ENCODE measurements at regions not wholly inside any gene's neighbourhood (a gene's known extent, or its start where the extent isn't known, plus 50 kb on each side); places are given as distances from the start of the nearest gene placed in this dataset.

- Histone ChIP-seq H3K4me1 (ENCODE audit: control insufficient read depth, insufficient read depth, low read length, poor library complexity, severe bottlenecking) (peaks cover 2% of the 10 kb centered on the region), H3K36me3 (ENCODE audit: control insufficient read depth, insufficient read depth, low read length) (no peaks in the 10 kb centered on the region), H3K4me3 (ENCODE audit: extremely low read depth, insufficient read depth, low read length, poor library complexity, severe bottlenecking) (no peak overlapping the region), H3K9me3 (ENCODE audit: control insufficient read depth, low read length) (peaks cover 4% of the 10 kb centered on the region), H3K27ac (ENCODE audit: low read depth, low read length, severe bottlenecking) (peak overlapping the region; percentile 13)
- WGBS, 2 experiments (ENCODE audit: insufficient coverage in 2 of 2), result 97 to 100% methylated on average over 1 to 4 of the region's 4 CpGs
Measured at GRCh38 chr20:48064929-48065328, 279.6 kb upstream of the SULF2 start.

GRCh38 chr20:48060841-48061720, 275.8 kb upstream of the SULF2 start:
- peaks cover 2% of the 10 kb centered on the region for H3K4me1 ChIP-seq (ENCODE audit: control insufficient read depth, insufficient read depth, low read length, poor library complexity, severe bottlenecking)
- H3K4me3 ChIP-seq (ENCODE audit: extremely low read depth, insufficient read depth, low read length, poor library complexity, severe bottlenecking), result no peak overlapping the region
- H3K9me3 ChIP-seq (ENCODE audit: control insufficient read depth, low read length), result peaks cover 18% of the 10 kb centered on the region
- 93 to 98% methylated on average over 14 of the region's 16 CpGs for WGBS, 2 experiments (ENCODE audit: insufficient coverage in 2 of 2)
- H3K36me3 ChIP-seq (ENCODE audit: control insufficient read depth, insufficient read depth, low read length), result no peaks in the 10 kb centered on the region
- H3K27ac ChIP-seq (ENCODE audit: low read depth, low read length, severe bottlenecking), result no peak overlapping the region

- H3K4me1 ChIP-seq (ENCODE audit: control insufficient read depth, insufficient read depth, low read length, poor library complexity, severe bottlenecking), result no peaks in the 10 kb centered on the region
- 92 to 94% methylated on average over 24 to 27 of the region's 31 CpGs for WGBS, 2 experiments (ENCODE audit: insufficient coverage in 2 of 2)
- no peaks in the 10 kb centered on the region for H3K36me3 ChIP-seq (ENCODE audit: control insufficient read depth, insufficient read depth, low read length)
- H3K27ac ChIP-seq (ENCODE audit: low read depth, low read length, severe bottlenecking), result no peak overlapping the region
- peaks cover 18% of the 10 kb centered on the region for H3K9me3 ChIP-seq (ENCODE audit: control insufficient read depth, low read length)
- H3K4me3 ChIP-seq (ENCODE audit: extremely low read depth, insufficient read depth, low read length, poor library complexity, severe bottlenecking), result no peak overlapping the region
Measured at GRCh38 chr20:48058611-48059559, 273.6 kb upstream of the SULF2 start.

- Histone ChIP-seq H3K9me3 (ENCODE audit: control insufficient read depth, low read length) (peaks cover 18% of the 10 kb centered on the region), H3K4me3 (ENCODE audit: extremely low read depth, insufficient read depth, low read length, poor library complexity, severe bottlenecking) (no peak overlapping the region), H3K27ac (ENCODE audit: low read depth, low read length, severe bottlenecking) (no peak overlapping the region), H3K4me1 (ENCODE audit: control insufficient read depth, insufficient read depth, low read length, poor library complexity, severe bottlenecking) (no peaks in the 10 kb centered on the region), H3K36me3 (ENCODE audit: control insufficient read depth, insufficient read depth, low read length) (no peaks in the 10 kb centered on the region)
- no CpG with 5 or more reads among the region's 1 CpG for WGBS, 2 experiments (ENCODE audit: insufficient coverage in 2 of 2)
Measured at GRCh38 chr20:48057739-48058138, 272.5 kb upstream of the SULF2 start.

- Histone ChIP-seq H3K4me1 (ENCODE audit: control insufficient read depth, insufficient read depth, low read length, poor library complexity, severe bottlenecking) (no peaks in the 10 kb centered on the region), H3K4me3 (ENCODE audit: extremely low read depth, insufficient read depth, low read length, poor library complexity, severe bottlenecking) (no peak overlapping the region), H3K9me3 (ENCODE audit: control insufficient read depth, low read length) (peaks cover 14% of the 10 kb centered on the region), H3K27ac (ENCODE audit: low read depth, low read length, severe bottlenecking) (no peak overlapping the region), H3K36me3 (ENCODE audit: control insufficient read depth, insufficient read depth, low read length) (no peaks in the 10 kb centered on the region)
- 90 to 92% methylated on average over 3 to 4 of the region's 6 CpGs for WGBS, 2 experiments (ENCODE audit: insufficient coverage in 2 of 2)
Measured at GRCh38 chr20:48057251-48057650, 272.0 kb upstream of the SULF2 start.

GRCh38 chr20:48056218-48056617, 270.9 kb upstream of the SULF2 start:
- H3K9me3 ChIP-seq (ENCODE audit: control insufficient read depth, low read length), result peaks cover 14% of the 10 kb centered on the region
- no peaks in the 10 kb centered on the region for H3K36me3 ChIP-seq (ENCODE audit: control insufficient read depth, insufficient read depth, low read length)
- WGBS, 2 experiments (ENCODE audit: insufficient coverage in 2 of 2), result 45 to 67% methylated on average over 1 to 2 of the region's 2 CpGs
- H3K4me1 ChIP-seq (ENCODE audit: control insufficient read depth, insufficient read depth, low read length, poor library complexity, severe bottlenecking), result no peaks in the 10 kb centered on the region
- no peak overlapping the region for H3K4me3 ChIP-seq (ENCODE audit: extremely low read depth, insufficient read depth, low read length, poor library complexity, severe bottlenecking)
- H3K27ac ChIP-seq (ENCODE audit: low read depth, low read length, severe bottlenecking), result no peak overlapping the region

GRCh38 chr20:48054051-48054450, 268.8 kb upstream of the SULF2 start:
- H3K4me1 ChIP-seq (ENCODE audit: control insufficient read depth, insufficient read depth, low read length, poor library complexity, severe bottlenecking), result no peaks in the 10 kb centered on the region
- peaks cover 14% of the 10 kb centered on the region for H3K9me3 ChIP-seq (ENCODE audit: control insufficient read depth, low read length)
- no peak overlapping the region for H3K27ac ChIP-seq (ENCODE audit: low read depth, low read length, severe bottlenecking)
- H3K36me3 ChIP-seq (ENCODE audit: control insufficient read depth, insufficient read depth, low read length), result no peaks in the 10 kb centered on the region
- H3K4me3 ChIP-seq (ENCODE audit: extremely low read depth, insufficient read depth, low read length, poor library complexity, severe bottlenecking), result no peak overlapping the region
- 82 to 97% methylated on average over 3 to 5 of the region's 7 CpGs for WGBS, 2 experiments (ENCODE audit: insufficient coverage in 2 of 2)

GRCh38 chr20:48052475-48052835, 267.2 kb upstream of the SULF2 start:
- Histone ChIP-seq H3K4me3 (ENCODE audit: extremely low read depth, insufficient read depth, low read length, poor library complexity, severe bottlenecking) (no peak overlapping the region), H3K36me3 (ENCODE audit: control insufficient read depth, insufficient read depth, low read length) (no peaks in the 10 kb centered on the region), H3K9me3 (ENCODE audit: control insufficient read depth, low read length) (peaks cover 4% of the 10 kb centered on the region), H3K4me1 (ENCODE audit: control insufficient read depth, insufficient read depth, low read length, poor library complexity, severe bottlenecking) (no peaks in the 10 kb centered on the region), H3K27ac (ENCODE audit: low read depth, low read length, severe bottlenecking) (no peak overlapping the region)
- WGBS, 2 experiments (ENCODE audit: insufficient coverage in 2 of 2), result 100% methylated on average over 1 of the region's 2 CpGs; no CpG with 5 or more reads in 1 of the 2 experiments

- H3K9me3 ChIP-seq (ENCODE audit: control insufficient read depth, low read length), result peaks cover 4% of the 10 kb centered on the region
- H3K4me1 ChIP-seq (ENCODE audit: control insufficient read depth, insufficient read depth, low read length, poor library complexity, severe bottlenecking), result no peaks in the 10 kb centered on the region
- H3K4me3 ChIP-seq (ENCODE audit: extremely low read depth, insufficient read depth, low read length, poor library complexity, severe bottlenecking), result no peak overlapping the region
- 41 to 56% methylated on average over 2 to 3 of the region's 3 CpGs for WGBS, 2 experiments (ENCODE audit: insufficient coverage in 2 of 2)
- no peaks in the 10 kb centered on the region for H3K36me3 ChIP-seq (ENCODE audit: control insufficient read depth, insufficient read depth, low read length)
- H3K27ac ChIP-seq (ENCODE audit: low read depth, low read length, severe bottlenecking), result no peak overlapping the region
Measured at GRCh38 chr20:48051794-48052474, 266.7 kb upstream of the SULF2 start.

- Histone ChIP-seq H3K4me1 (ENCODE audit: control insufficient read depth, insufficient read depth, low read length, poor library complexity, severe bottlenecking) (no peaks in the 10 kb centered on the region), H3K9me3 (ENCODE audit: control insufficient read depth, low read length) (no peaks in the 10 kb centered on the region), H3K27ac (ENCODE audit: low read depth, low read length, severe bottlenecking) (no peak overlapping the region), H3K36me3 (ENCODE audit: control insufficient read depth, insufficient read depth, low read length) (no peaks in the 10 kb centered on the region), H3K4me3 (ENCODE audit: extremely low read depth, insufficient read depth, low read length, poor library complexity, severe bottlenecking) (no peak overlapping the region)
- WGBS, 2 experiments (ENCODE audit: insufficient coverage in 2 of 2), result 75 to 80% methylated on average over 1 of the region's 1 CpG
Measured at GRCh38 chr20:48049641-48050040, 264.4 kb upstream of the SULF2 start.
